Activated CD8-positive, alpha-beta memory T cell treated with anti-CD3 and anti-CD28 coated beads for 4 hours (primary cell): ENCODE measurements at regions not wholly inside any gene's neighbourhood (a gene's known extent, or its start where the extent isn't known, plus 50 kb on each side); places are given as distances from the start of the nearest gene placed in this dataset.
"Not testable (repeated sequence)": the region's sequence is repeated elsewhere in the genome, so short reads cannot be mapped to it uniquely, and the experiment has no call there.

ENCODE experiments used
- DNase-seq, 2 donors: peaks; one replicate each; pipeline ENCODE4 v3.0.0-alpha.2; 2020; ENCODE audit warnings: low read depth in 2 of 2

- no peak for DNase-seq
These were observed 1803.3 kb downstream of the SLITRK5 start for GRCh38 chr13:89474432-89474831.

DNA sequence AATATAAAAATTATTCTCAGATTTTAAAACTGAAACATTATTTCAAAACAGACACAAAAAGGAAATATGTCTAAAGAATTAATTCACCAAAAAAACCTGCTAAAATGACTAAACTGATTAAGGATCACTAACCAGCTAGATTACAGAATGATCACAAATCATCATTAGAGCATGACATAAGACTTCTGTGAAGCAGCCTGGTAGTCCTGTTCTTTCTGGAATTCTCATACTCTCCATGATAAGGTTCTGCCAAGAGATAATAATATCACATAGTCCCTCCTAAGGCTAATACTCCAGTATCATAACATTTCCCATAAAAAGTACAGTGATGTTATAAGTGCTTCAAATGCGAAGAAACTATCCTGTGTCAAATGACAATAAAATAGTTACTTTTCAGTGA lies 1814.9 kb downstream of the SLITRK5 start:
- DNase-seq = no peak

DNA sequence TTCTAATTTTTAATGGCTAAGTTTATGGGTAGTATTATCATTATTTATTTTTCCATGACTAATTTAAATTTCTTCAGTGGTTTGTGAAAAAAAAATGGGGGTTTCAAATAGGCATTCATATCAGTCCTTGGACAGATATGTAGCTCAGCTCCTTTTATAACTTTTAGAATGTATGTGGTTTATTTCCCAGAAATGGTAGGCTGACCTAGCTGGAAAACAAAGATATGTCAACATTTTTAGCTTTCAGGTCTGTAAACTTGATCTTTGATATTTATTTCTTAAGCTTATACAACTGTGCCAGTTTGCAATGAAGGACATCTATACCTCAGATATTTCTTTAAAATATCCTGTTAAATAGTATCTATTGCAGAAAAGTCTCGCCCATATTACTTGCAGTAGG lies 1815.5 kb downstream of the SLITRK5 start:
- no peak for DNase-seq

DNA sequence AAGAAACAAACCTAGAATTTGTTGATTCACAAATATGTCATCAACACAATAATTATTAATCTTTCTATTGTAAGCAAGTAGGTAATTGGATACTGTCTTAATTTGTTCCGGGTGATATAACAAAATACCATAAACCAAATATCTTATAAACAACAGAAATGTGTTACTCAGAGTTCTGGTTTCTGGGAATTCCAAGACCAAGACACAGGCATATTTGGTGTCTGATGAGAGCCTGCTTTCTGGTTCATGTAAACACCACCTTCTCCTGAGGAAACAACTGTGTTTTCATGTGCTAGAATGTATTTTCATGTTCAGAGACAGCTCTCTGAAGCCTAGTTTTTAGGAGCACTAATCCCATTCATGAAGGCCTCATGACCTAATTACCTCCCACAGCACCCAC lies 1819.5 kb downstream of the SLITRK5 start:
- no peak for DNase-seq

GRCh38 chr13:89496478-89496877 lies 1825.3 kb downstream of the SLITRK5 start:
- no peak for DNase-seq

GRCh38 chr13:89497658-89498057 lies 1826.5 kb downstream of the SLITRK5 start:
- no peak for DNase-seq

- DNase-seq = no peak
These were observed 1831.1 kb downstream of the SLITRK5 start for GRCh38 chr13:89502286-89502685.

- DNase-seq = no peak
These were observed 1832.8 kb upstream of the MIR17HG start for GRCh38 chr13:89514534-89515312.

GRCh38 chr13:89515948-89516347 lies 1831.5 kb upstream of the MIR17HG start:
- no peak for DNase-seq

GRCh38 chr13:89518289-89519077 lies 1829.0 kb upstream of the MIR17HG start:
- no peak for DNase-seq

- DNase-seq = no peak
These were observed 1827.0 kb upstream of the MIR17HG start for GRCh38 chr13:89520468-89520867.

DNA sequence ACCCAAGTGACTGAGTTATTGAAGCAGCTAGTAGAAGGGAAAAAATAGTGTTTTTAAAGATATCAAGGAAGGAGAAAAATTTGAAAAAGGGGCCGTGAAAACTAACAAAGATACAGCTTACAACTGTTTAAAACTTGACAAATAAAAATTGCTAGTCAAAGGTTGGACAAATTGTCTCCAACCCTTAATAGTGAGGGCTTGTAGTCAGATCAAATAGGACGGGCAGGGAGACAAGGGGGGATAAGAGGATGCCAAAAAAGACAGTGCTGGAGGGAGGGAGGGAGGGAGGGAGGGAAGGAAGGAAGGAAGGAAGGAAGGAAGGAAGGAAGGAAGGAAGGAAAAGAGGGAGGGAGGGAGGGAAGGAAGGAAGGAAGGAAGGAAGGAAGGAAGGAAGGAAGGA lies 1825.8 kb upstream of the MIR17HG start:
- not testable (repeated sequence) for DNase-seq

GRCh38 chr13:89541091-89542030 lies 1806.1 kb upstream of the MIR17HG start:
- DNase-seq = no peak

- no peak for DNase-seq
These were observed 1796.5 kb upstream of the MIR17HG start for GRCh38 chr13:89550938-89551337.

GRCh38 chr13:89554801-89555200 lies 1792.7 kb upstream of the MIR17HG start:
- no peak for DNase-seq

DNA sequence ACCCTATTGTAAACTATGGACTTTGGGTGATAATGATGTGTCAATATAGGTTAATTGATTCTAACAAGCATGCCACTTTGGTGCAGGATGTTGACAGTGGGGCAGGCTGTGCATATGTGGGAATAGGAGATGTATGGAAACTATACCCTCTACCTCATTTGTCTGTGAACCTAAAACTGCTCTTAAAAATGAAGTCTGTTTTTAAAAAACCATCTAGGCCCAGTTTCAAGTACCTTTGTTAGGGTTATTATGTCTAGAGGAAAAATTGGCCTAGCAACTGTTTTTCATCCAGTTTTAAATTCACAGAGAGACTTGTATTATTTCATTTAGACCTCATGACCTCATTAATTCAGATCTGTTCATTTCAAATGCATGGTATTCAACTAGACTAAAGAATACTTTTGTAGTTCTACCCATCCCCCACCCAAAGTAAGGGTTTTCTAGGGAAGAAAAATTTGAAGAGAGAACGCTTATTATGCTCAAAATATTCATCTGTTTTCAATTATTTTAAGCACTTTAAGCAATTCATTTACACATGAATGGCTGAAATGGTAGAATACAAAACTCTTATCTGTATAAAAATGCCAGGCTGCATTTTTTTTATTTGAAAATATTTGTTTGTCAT lies 1781.9 kb upstream of the MIR17HG start:
- no peak for DNase-seq

DNA sequence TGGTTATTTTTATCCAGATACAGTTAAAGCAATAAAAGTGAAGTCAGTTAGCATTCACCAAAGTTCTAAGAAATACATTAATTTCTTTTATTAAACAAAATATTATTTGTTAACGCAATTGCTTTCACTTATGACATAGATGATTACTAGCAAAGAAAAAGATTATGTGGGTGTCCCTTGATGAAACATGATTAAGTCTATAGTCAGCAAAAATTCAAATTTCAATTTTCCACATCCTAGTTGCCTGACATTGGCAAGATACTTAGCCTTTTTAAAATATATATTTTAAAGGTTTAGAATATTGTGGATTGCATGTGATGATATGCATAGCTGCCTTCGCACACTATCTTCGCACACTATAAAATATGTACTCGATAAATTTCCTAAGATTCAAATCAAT lies 1780.5 kb upstream of the MIR17HG start:
- no peak for DNase-seq

DNA sequence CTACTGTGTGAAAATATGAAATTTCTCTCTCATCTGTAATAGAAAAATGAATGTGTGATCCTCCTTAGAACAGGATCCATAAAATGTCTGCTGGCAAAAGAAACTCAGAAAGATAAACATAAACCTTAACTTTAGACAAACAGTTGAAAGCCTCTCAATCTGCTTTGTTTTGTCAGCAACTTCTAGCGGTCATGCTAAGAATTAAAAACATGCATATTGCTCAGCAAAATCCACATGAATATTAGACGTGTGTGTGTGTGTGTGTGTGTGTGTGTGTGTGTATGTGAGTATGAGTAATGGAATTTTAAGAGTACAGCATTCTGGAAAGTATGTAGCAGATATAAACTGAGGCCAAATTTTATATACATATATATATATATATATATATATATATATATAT lies 1779.2 kb upstream of the MIR17HG start:
- DNase-seq = no peak

DNA sequence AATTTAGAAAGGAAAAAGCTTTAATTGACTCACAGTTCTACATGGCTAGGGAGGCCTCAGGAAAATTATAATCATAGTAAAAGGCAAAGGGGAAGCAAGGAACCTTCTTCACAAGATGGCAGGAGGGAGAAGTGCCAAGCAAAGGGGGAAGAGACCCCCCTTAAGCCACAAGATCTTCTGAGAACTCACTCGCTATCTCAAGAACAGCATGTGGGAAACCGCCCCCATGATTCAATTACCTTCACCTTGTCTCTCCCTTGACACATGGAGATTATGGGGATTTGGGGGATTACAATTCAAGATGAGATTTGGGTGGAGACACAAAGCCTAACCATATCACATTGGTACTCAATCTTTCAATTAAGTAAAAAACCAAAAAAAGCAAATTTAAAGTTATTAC lies 1778.7 kb upstream of the MIR17HG start:
- DNase-seq = no peak

- no peak for DNase-seq
These were observed 1775.8 kb upstream of the MIR17HG start for GRCh38 chr13:89571676-89572075.

GRCh38 chr13:89574077-89574476 lies 1773.4 kb upstream of the MIR17HG start:
- DNase-seq = no peak

DNA sequence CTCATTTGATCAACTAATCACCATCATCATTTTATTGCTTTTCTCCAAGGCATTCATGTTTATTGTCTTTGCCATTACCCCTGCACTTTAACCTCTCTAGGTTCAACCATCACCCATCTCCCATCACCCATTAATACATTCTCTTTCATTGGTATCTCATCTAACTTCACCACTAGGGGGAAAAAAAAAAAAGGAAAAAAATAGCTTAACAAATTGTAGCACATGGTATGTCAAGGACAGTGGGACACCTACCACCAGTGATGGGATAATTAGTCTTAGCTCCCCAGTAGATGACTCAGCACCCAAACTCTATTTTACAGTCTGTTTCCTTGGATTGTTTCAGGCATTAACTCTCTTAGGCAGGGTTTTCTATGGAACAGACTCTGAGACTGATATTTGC lies 1770.2 kb upstream of the MIR17HG start:
- DNase-seq = no peak
